IPS-18a (cell line): ENCODE measurements at regions not wholly inside any gene's neighbourhood (a gene's known extent, or its start where the extent isn't known, plus 50 kb on each side); places are given as distances from the start of the nearest gene placed in this dataset.

Experiments
- H3K27ac ChIP-seq: one replicate; pipeline ENCODE4 v1.5.1; 2013; ENCODE audit warnings: low read length
- H3K27me3 ChIP-seq: one replicate; pipeline ENCODE4 v1.6.1; 2013; ENCODE audit warnings: mild to moderate bottlenecking, low read length; ENCODE audit not compliant: control insufficient read depth, insufficient read depth
- H3K36me3 ChIP-seq: one replicate; pipeline ENCODE4 v1.6.1; 2013; ENCODE audit warnings: low read depth, low read length; ENCODE audit not compliant: control insufficient read depth
- H3K4me1 ChIP-seq: one replicate; pipeline ENCODE4 v1.6.1; 2013; ENCODE audit warnings: low read depth, low read length; ENCODE audit not compliant: control insufficient read depth
- H3K4me3 ChIP-seq: one replicate; pipeline ENCODE4 v1.5.1; 2013; ENCODE audit warnings: low read length
- H3K9ac ChIP-seq: one replicate; pipeline ENCODE4 v1.6.1; 2013; ENCODE audit warnings: mild to moderate bottlenecking, low read length, moderate library complexity
- H3K9me3 ChIP-seq: one replicate; pipeline ENCODE4 v1.6.1; 2013; ENCODE audit warnings: low read depth, low read length; ENCODE audit not compliant: control insufficient read depth

DNA sequence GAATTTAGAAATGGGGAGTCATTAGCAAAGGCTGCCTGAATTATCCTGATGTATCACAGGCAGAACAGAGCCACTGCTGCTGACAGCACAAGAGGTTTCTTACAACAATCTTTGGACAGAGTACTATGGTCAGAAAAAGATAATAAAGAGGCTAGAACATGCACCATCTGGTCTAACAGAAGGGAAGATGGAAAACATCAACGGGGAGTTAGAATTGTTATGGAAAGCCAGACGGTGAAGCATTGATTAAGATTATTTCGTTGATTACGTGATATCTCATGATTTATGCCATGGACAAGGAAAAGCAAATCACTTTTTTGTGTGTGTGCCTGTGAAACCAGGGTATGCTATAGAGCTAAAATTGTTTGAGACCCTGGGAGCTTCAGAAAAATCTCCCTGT is 409.4 kb upstream of the ETAA1 start:
- no peak overlapping the region for H3K4me3 ChIP-seq
- no peak overlapping the region for H3K9ac ChIP-seq
- H3K27ac ChIP-seq: no peak overlapping the region
- H3K36me3 ChIP-seq: no peaks in the 10 kb centered on the region
- H3K9me3 ChIP-seq: no peaks in the 10 kb centered on the region
- no peaks in the 10 kb centered on the region for H3K27me3 ChIP-seq
- no peaks in the 10 kb centered on the region for H3K4me1 ChIP-seq

- no peaks in the 10 kb centered on the region for H3K27me3 ChIP-seq
- H3K36me3 ChIP-seq: no peaks in the 10 kb centered on the region
- no peak overlapping the region for H3K9ac ChIP-seq
- H3K4me1 ChIP-seq: no peaks in the 10 kb centered on the region
- H3K4me3 ChIP-seq: no peak overlapping the region
- H3K27ac ChIP-seq: no peak overlapping the region
- H3K9me3 ChIP-seq: no peaks in the 10 kb centered on the region
Measured at GRCh38 chr2:66994654-66995053, 402.5 kb upstream of the ETAA1 start.

DNA sequence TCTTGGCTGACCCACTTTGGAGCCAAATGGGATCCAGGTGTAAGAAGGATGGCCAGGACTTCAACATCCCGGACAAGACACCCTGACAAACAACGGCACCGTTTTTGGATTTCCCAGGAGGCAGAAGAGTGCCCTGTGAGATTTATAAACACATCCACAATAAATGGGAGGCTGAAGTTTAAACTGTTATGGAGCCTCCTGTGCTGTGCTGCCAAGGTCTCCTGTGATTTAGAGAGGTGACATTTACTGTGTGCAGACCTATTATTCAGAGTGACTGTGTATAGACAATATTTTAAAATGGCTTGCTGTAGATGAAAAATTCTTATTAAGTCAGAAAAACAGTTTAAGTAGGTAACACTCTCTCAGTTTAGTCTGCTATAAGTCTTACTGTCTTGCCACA is 401.5 kb upstream of the ETAA1 start:
- Histone ChIP-seq H3K9me3 (no peaks in the 10 kb centered on the region), H3K36me3 (no peaks in the 10 kb centered on the region), H3K4me1 (no peaks in the 10 kb centered on the region), H3K9ac (no peak overlapping the region), H3K27ac (no peak overlapping the region), H3K4me3 (no peak overlapping the region), H3K27me3 (no peaks in the 10 kb centered on the region)

- Histone ChIP-seq H3K4me1 (peaks cover 5% of the 10 kb centered on the region), H3K9me3 (no peaks in the 10 kb centered on the region), H3K9ac (no peak overlapping the region), H3K27me3 (no peaks in the 10 kb centered on the region), H3K27ac (no peak overlapping the region), H3K4me3 (no peak overlapping the region), H3K36me3 (no peaks in the 10 kb centered on the region)
Measured at GRCh38 chr2:67002618-67003371, 394.3 kb upstream of the ETAA1 start.

GRCh38 chr2:67006373-67006960 is 390.7 kb upstream of the ETAA1 start:
- Histone ChIP-seq H3K9me3 (no peaks in the 10 kb centered on the region), H3K4me1 (peaks cover 5% of the 10 kb centered on the region), H3K4me3 (no peak overlapping the region), H3K36me3 (no peaks in the 10 kb centered on the region), H3K27ac (no peak overlapping the region), H3K27me3 (no peaks in the 10 kb centered on the region), H3K9ac (no peak overlapping the region)

- Histone ChIP-seq H3K4me3 (no peak overlapping the region), H3K4me1 (peaks cover 5% of the 10 kb centered on the region), H3K27ac (no peak overlapping the region), H3K9ac (no peak overlapping the region), H3K27me3 (no peaks in the 10 kb centered on the region), H3K36me3 (no peaks in the 10 kb centered on the region), H3K9me3 (no peaks in the 10 kb centered on the region)
Measured at GRCh38 chr2:67008155-67008554, 389.0 kb upstream of the ETAA1 start.

DNA sequence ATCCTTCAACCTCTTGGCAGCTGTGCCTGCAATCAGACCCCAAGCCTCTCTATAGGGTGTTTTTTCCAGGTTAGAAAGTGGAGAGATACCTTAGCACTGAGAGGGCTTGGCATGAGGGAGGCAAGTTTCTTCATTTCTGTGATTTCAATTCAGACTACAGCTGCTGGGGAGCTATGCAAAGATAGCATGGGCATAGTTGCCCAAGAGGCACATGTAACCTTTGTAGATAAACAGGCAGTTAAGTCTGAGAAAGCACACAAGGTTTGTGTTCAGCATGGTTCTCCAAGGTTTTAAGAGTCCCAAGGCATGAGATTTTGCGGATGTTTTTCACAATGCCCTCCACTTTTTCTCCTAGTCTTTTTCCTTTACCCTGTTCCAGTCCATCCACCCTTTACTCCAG is 385.0 kb upstream of the ETAA1 start:
- Histone ChIP-seq H3K36me3 (no peaks in the 10 kb centered on the region), H3K27ac (no peak overlapping the region), H3K4me3 (no peak overlapping the region), H3K9me3 (no peaks in the 10 kb centered on the region), H3K4me1 (no peaks in the 10 kb centered on the region), H3K27me3 (no peaks in the 10 kb centered on the region), H3K9ac (no peak overlapping the region)

DNA sequence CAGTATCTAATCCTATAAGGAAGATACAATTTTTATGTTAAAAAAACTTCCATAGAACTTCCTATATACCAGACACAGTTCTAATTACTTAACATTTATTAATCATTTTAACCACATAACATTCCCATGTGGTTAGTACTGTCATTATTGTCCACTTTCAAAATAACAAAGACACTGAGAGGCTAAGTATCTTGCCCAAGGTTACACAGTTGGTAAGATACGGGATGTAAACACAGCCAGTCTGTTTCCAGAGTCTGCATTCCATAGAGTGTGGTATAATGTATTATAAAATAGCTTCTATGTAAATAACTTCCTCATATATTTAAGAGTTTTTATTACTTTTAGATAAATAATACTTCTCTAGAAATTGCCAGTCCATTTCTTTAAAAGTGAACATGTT is 383.3 kb upstream of the ETAA1 start:
- Histone ChIP-seq H3K27ac (no peak overlapping the region), H3K4me1 (no peaks in the 10 kb centered on the region), H3K36me3 (no peaks in the 10 kb centered on the region), H3K27me3 (no peaks in the 10 kb centered on the region), H3K9ac (no peak overlapping the region), H3K4me3 (no peak overlapping the region), H3K9me3 (no peaks in the 10 kb centered on the region)

DNA sequence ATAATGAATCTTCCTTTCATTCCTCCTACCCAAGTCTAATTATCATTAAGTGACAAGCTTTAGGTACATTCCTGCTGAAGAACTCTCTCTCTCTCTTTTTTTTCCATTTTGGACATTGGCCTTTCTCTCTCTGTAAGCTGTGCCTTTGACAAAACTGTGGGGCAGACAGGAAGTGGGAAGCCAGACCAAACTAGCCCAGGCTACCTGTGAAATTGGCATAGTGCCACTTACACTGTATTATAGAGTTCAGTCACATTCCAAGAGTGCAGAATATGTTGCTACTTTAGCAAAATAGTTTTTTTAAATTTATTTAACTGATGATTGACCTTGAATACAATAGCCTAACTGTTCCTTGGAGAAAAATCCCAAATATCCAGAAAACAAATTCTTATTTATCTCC is 381.5 kb upstream of the ETAA1 start:
- no peak overlapping the region for H3K9ac ChIP-seq

GRCh38 chr2:67018301-67018700 is 378.8 kb upstream of the ETAA1 start:
- H3K9me3 ChIP-seq: no peaks in the 10 kb centered on the region
- H3K4me1 ChIP-seq: no peaks in the 10 kb centered on the region
- H3K27me3 ChIP-seq: no peaks in the 10 kb centered on the region
- no peak overlapping the region for H3K27ac ChIP-seq
- no peak overlapping the region for H3K9ac ChIP-seq
- H3K36me3 ChIP-seq: no peaks in the 10 kb centered on the region
- no peak overlapping the region for H3K4me3 ChIP-seq

More for the DNA sequence above, 381.5 kb upstream of the ETAA1 start:
- H3K36me3 ChIP-seq: no peaks in the 10 kb centered on the region
- H3K27me3 ChIP-seq: no peaks in the 10 kb centered on the region
- H3K9me3 ChIP-seq: no peaks in the 10 kb centered on the region
- no peak overlapping the region for H3K27ac ChIP-seq
- no peak overlapping the region for H3K4me3 ChIP-seq
- no peaks in the 10 kb centered on the region for H3K4me1 ChIP-seq

- no peaks in the 10 kb centered on the region for H3K4me1 ChIP-seq
- no peaks in the 10 kb centered on the region for H3K27me3 ChIP-seq
- H3K27ac ChIP-seq: no peak overlapping the region
- no peak overlapping the region for H3K9ac ChIP-seq
- no peaks in the 10 kb centered on the region for H3K9me3 ChIP-seq
- no peak overlapping the region for H3K4me3 ChIP-seq
- H3K36me3 ChIP-seq: no peaks in the 10 kb centered on the region
Measured at GRCh38 chr2:67032076-67032475, 365.1 kb upstream of the ETAA1 start.

GRCh38 chr2:67036444-67036843 is 360.7 kb upstream of the ETAA1 start:
- Histone ChIP-seq H3K9ac (no peak overlapping the region), H3K4me1 (no peaks in the 10 kb centered on the region)

More at GRCh38 chr2:67036444-67036843, 360.7 kb upstream of the ETAA1 start:
- H3K36me3 ChIP-seq: no peaks in the 10 kb centered on the region
- no peak overlapping the region for H3K27ac ChIP-seq
- no peaks in the 10 kb centered on the region for H3K9me3 ChIP-seq
- no peaks in the 10 kb centered on the region for H3K27me3 ChIP-seq
- no peak overlapping the region for H3K4me3 ChIP-seq
